NAMALWA (cell line): ENCODE measurements at regions not wholly inside any gene's neighbourhood (a gene's known extent, or its start where the extent isn't known, plus 50 kb on each side); places are given as distances from the start of the nearest gene placed in this dataset.

Experiments used
- DNase-seq: peaks from one replicate; pipeline ENCODE4 v3.0.0-alpha.2; 2015; ENCODE audit warnings: low spot score

DNA sequence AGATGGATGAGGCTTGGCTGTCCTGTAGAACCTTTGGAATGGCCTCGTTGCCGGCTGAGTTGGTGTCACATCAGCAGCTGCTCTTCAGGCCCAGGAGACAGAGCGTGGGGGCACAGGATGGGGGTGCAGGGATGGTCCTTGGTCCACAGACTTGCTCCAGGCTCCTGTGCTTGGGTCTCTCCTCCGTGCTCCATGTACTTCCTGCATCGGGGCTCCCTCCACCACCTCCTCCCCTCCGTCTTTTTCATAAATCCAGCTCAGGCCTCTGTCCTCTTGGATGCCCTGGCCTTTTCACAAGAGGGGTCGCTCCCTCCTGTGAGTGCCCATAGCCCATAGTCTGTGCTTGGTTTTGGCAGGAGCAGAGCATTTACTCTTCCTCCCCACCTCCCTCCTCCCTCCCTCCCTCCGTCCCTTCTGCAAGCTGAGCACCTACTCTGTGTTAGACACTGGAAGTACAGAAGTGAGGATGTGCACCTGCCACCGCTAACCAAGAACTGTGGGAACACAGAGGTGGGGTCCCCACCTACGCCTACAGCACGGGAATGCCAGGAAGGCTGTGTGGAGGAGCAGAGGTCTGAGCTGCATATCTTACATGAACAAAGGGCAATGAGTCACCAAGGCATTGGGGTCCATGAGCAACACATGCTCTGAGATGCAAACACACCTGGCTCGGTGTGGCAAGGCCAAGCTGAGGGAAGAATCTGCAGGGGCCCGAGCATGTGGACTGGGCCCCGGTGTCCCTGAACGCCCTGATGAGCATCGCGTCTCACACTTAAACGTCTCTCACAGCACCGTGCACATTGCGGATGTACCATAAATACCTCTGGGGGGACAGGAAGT, 458.7 kb upstream of the HS6ST1 start:
- no peak for DNase-seq

GRCh38 chr2:128778843-128779242, 460.2 kb upstream of the HS6ST1 start:
- DNase-seq, result no peak

GRCh38 chr2:128779301-128780095, 460.8 kb upstream of the HS6ST1 start:
- no peak for DNase-seq

DNA sequence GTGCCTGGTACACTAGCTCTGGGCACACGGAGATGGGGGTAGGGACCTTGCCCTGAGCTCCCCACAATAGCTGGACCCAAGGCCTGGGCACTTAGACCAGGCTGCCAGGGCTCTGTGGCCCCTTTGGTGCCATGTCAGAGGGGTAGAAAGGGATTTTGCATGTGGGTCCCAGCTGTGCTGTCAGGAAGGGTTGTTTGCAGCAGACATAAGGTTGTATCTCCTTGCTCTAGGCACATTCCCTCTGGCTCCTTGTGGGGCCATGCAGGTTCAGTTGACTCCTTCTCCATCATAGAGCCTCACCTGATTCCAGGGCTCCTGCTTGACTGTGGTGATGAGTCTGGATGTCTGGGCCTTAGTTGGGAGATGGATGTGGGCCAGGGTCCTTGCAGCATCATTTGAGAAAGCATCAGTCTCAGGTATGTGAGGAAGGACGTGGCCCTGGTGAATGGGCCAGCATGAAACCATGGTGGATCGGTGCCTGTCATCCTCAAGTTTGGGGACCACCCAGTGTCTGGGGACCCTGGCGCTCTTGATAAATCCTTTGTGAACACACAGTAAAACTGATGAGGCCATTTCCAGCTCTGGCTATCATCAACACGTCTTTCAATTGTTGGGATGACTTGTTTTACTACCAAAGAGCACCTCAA, 461.9 kb upstream of the HS6ST1 start:
- no peak for DNase-seq

- DNase-seq, result no peak
Observed at GRCh38 chr2:128781166-128781565, 462.5 kb upstream of the HS6ST1 start.

GRCh38 chr2:128781585-128782385, 463.1 kb upstream of the HS6ST1 start:
- no peak for DNase-seq

DNA sequence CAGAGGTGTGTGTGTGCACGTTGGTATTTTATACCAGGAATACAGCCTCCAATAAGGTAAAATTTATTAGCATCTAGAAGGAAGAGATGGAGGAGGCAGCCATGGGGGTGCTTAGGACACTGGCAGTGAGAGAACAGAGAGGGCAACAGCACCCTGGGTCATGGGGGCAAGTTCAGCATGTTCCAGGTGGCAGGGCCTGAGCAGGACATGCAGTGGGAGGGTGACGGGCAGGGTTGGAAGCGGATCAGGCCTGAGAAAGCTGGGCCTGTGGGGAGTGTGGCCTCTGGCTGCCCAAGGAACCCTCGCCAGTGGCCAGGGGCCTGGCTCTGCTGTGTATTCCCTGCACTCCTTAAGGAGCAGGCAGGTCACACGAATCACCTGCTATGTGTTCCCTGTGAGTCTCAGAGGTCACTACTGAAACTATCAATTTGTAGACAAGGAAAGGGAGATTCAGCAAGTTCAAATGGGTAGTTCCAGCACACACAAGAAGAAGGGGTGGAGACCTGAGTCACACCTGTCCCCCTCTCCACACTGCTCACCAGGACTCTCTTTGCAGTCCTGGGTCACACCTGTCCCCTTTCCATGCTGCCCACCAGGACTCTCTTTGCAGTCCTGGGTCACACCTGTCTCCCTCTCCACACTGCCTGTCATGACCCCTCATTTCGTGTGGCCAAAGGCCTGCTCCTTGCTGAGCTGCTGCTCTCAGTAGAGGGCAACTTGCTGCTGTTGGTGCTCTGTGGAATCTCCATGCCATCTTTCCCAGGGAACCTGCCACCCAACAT, 463.9 kb upstream of the HS6ST1 start:
- no peak for DNase-seq

GRCh38 chr2:128783193-128783671, 464.6 kb upstream of the HS6ST1 start:
- DNase-seq, result no peak

DNA sequence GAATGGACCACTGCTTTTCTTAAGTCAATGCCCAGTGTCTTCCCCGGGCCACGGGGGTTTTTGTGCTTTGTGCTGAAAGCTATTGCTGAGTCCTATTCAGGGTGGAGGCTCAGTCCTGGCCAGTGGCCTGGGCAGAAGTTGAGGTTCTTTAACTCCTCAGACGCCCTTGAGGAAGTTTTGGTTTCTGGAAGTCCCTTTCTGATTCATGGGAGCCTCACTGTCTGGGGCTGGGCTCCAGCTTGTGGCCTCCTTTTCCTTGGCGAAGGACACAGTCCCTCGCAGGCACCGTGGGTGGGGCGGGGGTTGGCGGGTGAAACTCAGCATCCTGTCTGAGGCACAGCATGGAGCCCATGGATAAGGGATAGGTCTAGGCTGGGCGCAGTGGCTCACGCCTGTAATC, 465.2 kb upstream of the HS6ST1 start:
- no peak for DNase-seq

GRCh38 chr2:128784626-128785306, 466.1 kb upstream of the HS6ST1 start:
- DNase-seq, result no peak

DNA sequence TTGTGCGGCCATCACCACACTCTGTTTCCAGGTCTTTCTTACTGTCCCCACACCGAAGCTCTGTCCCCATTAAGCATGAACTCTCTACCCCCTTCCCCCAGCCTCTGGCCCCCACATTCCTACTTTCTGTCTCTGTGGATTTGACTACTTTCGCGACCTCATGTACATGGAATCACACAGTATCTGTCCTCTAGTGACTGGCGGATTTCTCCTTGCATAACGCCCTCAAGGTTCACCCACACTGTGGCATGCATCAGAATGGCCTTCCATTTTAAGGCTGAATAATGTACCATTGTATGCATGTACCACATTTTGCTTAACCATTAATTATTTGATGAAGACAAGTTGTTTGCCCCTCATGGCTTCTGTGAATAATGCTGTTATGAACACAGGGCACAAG, 467.6 kb upstream of the HS6ST1 start:
- DNase-seq, result no peak

- DNase-seq, result no peak
Observed at GRCh38 chr2:128786741-128787478, 468.2 kb upstream of the HS6ST1 start.

DNA sequence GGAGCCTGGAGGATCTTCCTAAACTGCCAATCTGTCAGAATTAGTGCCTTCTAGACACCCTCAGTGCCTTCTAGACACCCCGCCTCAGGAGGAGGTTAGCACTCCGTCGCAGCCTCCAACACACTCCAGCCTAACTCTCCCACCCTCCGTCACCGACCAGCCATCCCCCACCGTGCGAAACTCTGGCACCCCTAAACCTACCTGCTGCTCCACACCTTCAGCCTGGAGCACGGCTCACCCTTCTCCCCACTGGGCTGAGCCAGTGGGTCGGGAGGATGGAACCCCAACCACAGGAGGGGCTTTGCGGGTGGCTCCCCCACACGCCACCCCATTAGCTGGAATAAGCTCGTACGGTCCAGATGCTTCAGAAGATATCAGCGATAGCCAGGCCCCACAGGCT, 468.9 kb upstream of the HS6ST1 start:
- no peak for DNase-seq

DNA sequence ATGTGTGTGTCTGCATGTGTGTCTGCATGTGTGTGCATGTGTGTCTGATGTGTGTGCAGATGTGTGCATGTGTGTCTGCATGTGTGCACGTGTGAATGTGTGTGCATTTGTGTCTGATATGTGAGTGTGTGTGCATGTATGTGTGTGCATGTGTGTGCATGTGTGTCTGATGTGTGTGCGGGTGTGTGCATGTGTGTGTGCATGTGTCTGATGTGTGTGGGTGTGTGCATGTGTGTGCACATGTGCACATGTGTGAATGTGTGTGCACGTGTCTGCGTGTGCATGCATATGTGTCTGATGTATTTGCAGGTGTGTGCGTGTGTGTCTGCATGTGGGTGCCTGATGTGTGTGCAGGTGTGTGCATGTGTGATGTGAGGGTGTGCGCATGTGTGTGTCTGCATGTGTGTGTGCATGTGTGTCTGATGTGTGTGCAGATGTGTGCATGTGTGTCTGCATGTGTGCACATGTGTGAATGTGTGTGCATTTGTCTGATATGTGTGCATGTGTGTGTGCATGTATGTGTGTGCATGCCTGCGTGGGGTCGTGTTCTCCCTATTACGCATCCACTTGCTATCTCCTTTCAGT, 470.1 kb upstream of the HS6ST1 start:
- DNase-seq, result no peak

GRCh38 chr2:128789221-128789620, 470.6 kb upstream of the HS6ST1 start:
- DNase-seq, result no peak

DNA sequence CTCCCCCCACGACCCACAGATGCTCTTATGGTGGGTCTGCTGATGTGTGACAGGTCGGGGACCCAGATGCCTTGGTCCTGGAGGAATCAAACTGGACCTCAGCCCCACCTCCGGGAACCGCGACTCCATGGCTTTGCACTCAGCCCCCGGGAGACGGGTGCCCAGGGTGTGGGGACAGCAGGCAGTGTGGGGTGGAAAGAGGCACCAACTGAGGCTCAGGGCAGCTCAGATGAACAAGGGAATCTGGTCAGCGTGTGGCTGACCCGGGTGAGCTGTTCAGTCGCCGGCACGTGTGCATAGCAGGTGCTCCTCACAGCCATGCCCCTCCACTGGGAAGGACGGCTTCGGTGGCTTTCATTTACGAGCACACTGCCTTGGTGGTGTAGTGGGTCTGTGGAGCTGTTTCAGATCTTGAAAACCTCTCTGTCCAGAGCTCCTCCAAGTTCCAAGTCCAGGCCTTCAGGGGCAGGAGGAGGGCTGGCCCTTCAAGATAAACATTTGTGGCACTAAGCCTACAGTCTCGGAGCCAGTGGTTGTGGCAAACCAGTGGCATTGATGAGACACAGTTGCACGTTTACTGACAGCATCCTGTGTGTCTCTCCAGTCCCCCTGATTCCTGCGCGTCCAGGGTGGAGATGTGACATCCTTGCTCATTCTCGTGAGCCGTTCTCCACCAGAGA, 471.2 kb upstream of the HS6ST1 start:
- DNase-seq, result no peak

GRCh38 chr2:128790541-128791001, 471.9 kb upstream of the HS6ST1 start:
- DNase-seq, result no peak

GRCh38 chr2:128791120-128791984, 472.7 kb upstream of the HS6ST1 start:
- no peak for DNase-seq
